MM.1S (cell line): ENCODE measurements at regions not wholly inside any gene's neighbourhood (a gene's known extent, or its start where the extent isn't known, plus 50 kb on each side); places are given as distances from the start of the nearest gene placed in this dataset.

Source experiments
- DNase-seq: peaks from one replicate; pipeline ENCODE4 v3.0.0-alpha.2; 2015
- H2AFZ ChIP-seq: fragments of 300-600 bp; sonication (generic); 2 replicates; pipeline ENCODE4 v1.6.0; 2016; ENCODE audit warnings: antibody characterized with exemption, low read length
- H3F3A ChIP-seq: fragments of 300-600 bp; sonication (generic); 2 replicates; pipeline ENCODE4 v1.6.1; 2016; ENCODE audit warnings: mild to moderate bottlenecking, antibody characterized with exemption, low read length, moderate library complexity, mixed read lengths; ENCODE audit not compliant: insufficient read depth
- H3K27ac ChIP-seq: fragments of 300-600 bp; sonication (generic); 2 replicates; pipeline ENCODE4 v1.5.1; 2016; ENCODE audit warnings: mild to moderate bottlenecking, low read length
- H3K27me3 ChIP-seq: fragments of 300-600 bp; sonication (generic); replicated peaks from 2 replicates; pipeline ENCODE4 v1.6.0; 2016; ENCODE audit warnings: low read length; ENCODE audit not compliant: insufficient read depth
- H3K36me3 ChIP-seq: fragments of 300-600 bp; sonication (generic); replicated peaks from 2 replicates; pipeline ENCODE4 v1.6.1; 2016; ENCODE audit warnings: mild to moderate bottlenecking, low read length, mixed read lengths; ENCODE audit not compliant: insufficient read depth
- H3K4me1 ChIP-seq: fragments of 300-600 bp; sonication (generic); 2 replicates; pipeline ENCODE4 v1.6.1; 2016; ENCODE audit warnings: low read length, mixed read lengths
- H3K4me2 ChIP-seq: fragments of 300-600 bp; sonication (generic); 2 replicates; pipeline ENCODE4 v1.6.0; 2016; ENCODE audit warnings: low read depth, low read length
- H3K4me3 ChIP-seq: fragments of 300-600 bp; sonication (generic); 2 replicates; pipeline ENCODE4 v1.5.1; 2016; ENCODE audit warnings: low read length, mixed read lengths
- H3K79me2 ChIP-seq: fragments of 300-600 bp; sonication (generic); 2 replicates; pipeline ENCODE4 v1.6.1; 2016; ENCODE audit warnings: mixed run types, low read length, mixed read lengths
- H3K9ac ChIP-seq: fragments of 300-600 bp; sonication (generic); 2 replicates; pipeline ENCODE4 v1.6.1; 2016; ENCODE audit warnings: low read length, mixed read lengths
- H3K9me2 ChIP-seq: fragments of 300-600 bp; sonication (generic); replicated peaks from 2 replicates; pipeline ENCODE4 v1.6.1; 2016; ENCODE audit warnings: mild to moderate bottlenecking, low read length, mixed read lengths; ENCODE audit not compliant: insufficient read depth
- H3K9me3 ChIP-seq: fragments of 300-600 bp; sonication (generic); replicated peaks from 2 replicates; pipeline ENCODE4 v1.6.1; 2016; ENCODE audit warnings: mild to moderate bottlenecking, low read length, mixed read lengths; ENCODE audit not compliant: insufficient read depth
- H4K20me1 ChIP-seq: fragments of 300-600 bp; sonication (generic); 2 replicates; pipeline ENCODE4 v1.6.1; 2016; ENCODE audit warnings: mild to moderate bottlenecking, low read length, moderate library complexity, mixed read lengths; ENCODE audit not compliant: insufficient read depth
- EZH2 ChIP-seq: fragments of 300-600 bp; sonication (generic); optimal IDR thresholded peaks from 2 replicates; pipeline ENCODE3; 2017; ENCODE audit warnings: low read depth, mild to moderate bottlenecking, antibody characterized with exemption, low read length, mixed read lengths
- EZH2phosphoT487 ChIP-seq: fragments of 300-600 bp; sonication (generic); IDR thresholded peaks from 2 replicates; pipeline ENCODE4 v1.6.1; 2018; ENCODE audit warnings: antibody characterized with exemption, low read length
- TF ChIP-seq, protein P1 (sequence below): fragments of 300-600 bp; sonication (generic); IDR thresholded peaks from 2 replicates; pipeline ENCODE4 v1.5.1; 2016; ENCODE audit warnings: antibody characterized with exemption, low read length, mixed read lengths

DNA sequence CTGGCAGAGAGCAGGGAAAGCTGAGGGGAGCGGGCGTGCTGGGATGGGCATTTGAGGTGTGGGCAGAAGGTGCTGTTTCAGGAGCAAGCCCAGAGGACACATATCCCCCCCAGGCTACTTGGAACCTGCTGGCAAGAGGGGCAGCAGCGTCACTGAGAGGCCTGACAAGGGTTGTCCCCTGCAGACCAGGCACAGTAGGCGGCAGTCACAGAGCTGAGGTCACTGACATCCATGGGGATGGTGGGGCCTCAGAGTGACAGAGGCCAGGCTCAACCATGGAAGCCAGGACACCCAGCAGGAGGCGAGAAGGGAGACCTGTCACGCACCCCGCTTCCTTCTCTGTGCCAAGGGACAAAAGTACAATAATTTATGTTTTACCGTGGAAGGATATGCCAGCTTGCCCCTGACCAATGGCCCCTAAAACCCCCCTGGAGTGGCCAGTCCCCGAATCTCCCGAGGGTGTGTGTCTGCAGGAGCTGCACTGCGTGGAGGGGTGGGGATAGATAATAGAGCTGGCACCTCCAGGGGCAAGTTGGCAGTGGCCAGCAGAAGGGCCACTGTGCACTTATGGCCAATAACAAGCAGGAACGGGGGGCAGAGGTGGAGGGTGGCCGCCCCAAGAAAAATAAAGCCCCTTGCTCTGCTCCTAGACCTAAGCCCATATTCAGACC, 86.3 kb upstream of the SLC66A3 start:
- Histone ChIP-seq H4K20me1 (no peaks in the 10 kb centered on the region), H3K27me3 (no peaks in the 10 kb centered on the region), H3K9me2 (no peaks in the 10 kb centered on the region), H3K36me3 (no peaks in the 10 kb centered on the region), H3K4me3 (no peak overlapping the region), H3K4me1 (no peaks in the 10 kb centered on the region), H3K9ac (no peak overlapping the region), H3K79me2 (no peaks in the 10 kb centered on the region), H3K27ac (no peak overlapping the region), H3K9me3 (no peaks in the 10 kb centered on the region), H2AFZ (no peak overlapping the region), H3K4me2 (no peak overlapping the region), H3F3A (no peaks in the 10 kb centered on the region)
- DNase-seq = no peak
- TF ChIP-seq EZH2 = no peak

DNA sequence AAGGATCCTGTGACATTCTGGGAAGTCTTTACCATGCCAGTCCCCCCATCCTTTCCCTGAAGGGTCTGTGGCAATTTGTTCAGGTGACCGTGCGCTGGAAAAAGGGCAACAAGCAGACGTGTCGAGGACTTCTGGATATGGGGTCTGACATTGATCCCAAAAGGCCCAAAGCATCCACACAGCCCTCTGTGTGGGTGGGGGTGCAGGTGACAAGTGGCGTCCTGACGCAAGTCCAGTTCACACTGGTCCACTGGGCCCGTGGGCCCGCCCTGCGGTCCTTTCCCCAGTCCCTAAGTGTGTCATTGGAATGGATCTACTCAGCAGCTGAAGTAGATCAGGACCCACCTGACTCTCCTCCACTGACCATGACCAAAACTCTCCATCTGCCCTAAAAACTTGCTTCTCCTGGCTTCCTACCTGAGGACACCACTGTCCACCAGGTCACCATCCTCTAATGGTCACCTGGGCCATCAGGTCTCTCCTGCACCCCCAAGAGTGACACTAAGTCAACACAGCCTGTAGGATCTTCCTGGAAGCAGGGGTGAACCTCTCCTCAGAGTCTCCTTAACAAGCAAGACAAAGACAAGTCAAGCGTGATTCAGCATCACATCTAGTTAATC, 85.6 kb upstream of the SLC66A3 start:
- Histone ChIP-seq H3F3A (no peaks in the 10 kb centered on the region), H3K27me3 (no peaks in the 10 kb centered on the region), H3K4me2 (no peak overlapping the region), H3K79me2 (no peaks in the 10 kb centered on the region), H3K9me2 (no peaks in the 10 kb centered on the region), H4K20me1 (no peaks in the 10 kb centered on the region), H3K4me3 (no peak overlapping the region), H3K9ac (no peak overlapping the region), H3K27ac (no peak overlapping the region), H3K36me3 (no peaks in the 10 kb centered on the region), H3K4me1 (no peaks in the 10 kb centered on the region), H2AFZ (no peak overlapping the region), H3K9me3 (no peaks in the 10 kb centered on the region)
- DNase-seq = no peak
- TF ChIP-seq EZH2 (no peak), EZH2phosphoT487 (no peak)
- TF ChIP-seq, protein P1, sequence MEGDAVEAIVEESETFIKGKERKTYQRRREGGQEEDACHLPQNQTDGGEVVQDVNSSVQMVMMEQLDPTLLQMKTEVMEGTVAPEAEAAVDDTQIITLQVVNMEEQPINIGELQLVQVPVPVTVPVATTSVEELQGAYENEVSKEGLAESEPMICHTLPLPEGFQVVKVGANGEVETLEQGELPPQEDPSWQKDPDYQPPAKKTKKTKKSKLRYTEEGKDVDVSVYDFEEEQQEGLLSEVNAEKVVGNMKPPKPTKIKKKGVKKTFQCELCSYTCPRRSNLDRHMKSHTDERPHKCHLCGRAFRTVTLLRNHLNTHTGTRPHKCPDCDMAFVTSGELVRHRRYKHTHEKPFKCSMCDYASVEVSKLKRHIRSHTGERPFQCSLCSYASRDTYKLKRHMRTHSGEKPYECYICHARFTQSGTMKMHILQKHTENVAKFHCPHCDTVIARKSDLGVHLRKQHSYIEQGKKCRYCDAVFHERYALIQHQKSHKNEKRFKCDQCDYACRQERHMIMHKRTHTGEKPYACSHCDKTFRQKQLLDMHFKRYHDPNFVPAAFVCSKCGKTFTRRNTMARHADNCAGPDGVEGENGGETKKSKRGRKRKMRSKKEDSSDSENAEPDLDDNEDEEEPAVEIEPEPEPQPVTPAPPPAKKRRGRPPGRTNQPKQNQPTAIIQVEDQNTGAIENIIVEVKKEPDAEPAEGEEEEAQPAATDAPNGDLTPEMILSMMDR = no peak

DNA sequence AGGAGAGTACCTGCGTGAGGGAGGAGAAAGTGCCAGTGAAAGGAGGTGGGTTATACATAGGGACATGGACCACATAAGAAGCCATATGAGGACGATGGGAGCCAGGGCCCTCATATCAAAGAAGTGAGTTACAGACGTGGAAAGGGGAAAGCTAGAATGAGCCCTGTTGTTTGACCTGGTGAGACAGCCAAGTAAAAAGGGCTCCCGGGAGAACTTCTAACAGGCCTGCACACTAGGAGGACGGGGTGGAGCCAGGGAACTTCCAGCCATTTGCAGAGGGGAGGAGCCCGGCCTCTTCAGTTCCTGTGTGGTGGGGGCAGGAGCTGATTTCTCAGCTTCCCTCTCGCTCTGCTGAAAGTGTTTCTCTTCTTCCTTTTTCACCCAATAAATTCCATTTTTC, 84.1 kb upstream of the SLC66A3 start:
- Histone ChIP-seq H3F3A (no peaks in the 10 kb centered on the region), H3K27ac (no peak overlapping the region), H3K4me3 (no peak overlapping the region), H3K36me3 (no peaks in the 10 kb centered on the region), H3K9me2 (no peaks in the 10 kb centered on the region), H3K4me2 (peak overlapping the region; percentile 37; the same call in 1 of the 2 replicates), H3K9ac (no peak overlapping the region), H3K27me3 (no peaks in the 10 kb centered on the region), H2AFZ (peak overlapping the region; percentile 45), H3K9me3 (no peaks in the 10 kb centered on the region), H3K4me1 (no peaks in the 10 kb centered on the region), H3K79me2 (no peaks in the 10 kb centered on the region), H4K20me1 (no peaks in the 10 kb centered on the region)
- DNase-seq = no peak
- TF ChIP-seq EZH2 = no peak
- TF ChIP-seq EZH2phosphoT487 = no peak
- TF ChIP-seq, protein P1 = no peak

DNA sequence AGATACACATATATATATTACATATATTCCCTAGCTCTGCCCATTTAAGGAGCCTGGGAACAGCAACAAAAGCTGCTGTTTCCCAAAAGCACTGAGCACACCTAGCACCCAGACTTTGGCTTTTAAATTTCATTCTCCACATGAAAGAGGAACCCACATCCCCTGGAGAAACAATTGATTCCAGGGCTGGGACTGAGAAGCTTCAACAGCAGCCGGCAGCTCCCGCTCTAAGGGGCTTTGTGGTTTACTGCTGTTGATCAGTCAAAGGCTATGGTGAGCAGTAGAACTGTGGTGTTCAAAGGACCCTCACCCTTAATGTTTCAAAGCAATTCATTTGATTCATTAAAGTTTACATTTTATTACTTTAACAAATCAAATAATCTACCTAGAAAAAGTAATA, 83.3 kb upstream of the SLC66A3 start:
- TF ChIP-seq EZH2 (no peak), EZH2phosphoT487 (no peak)
- TF ChIP-seq, protein P1 = no peak
- no peak for DNase-seq
- H3K27ac ChIP-seq = no peak overlapping the region
- no peaks in the 10 kb centered on the region for H3K9me3 ChIP-seq
- H3K79me2 ChIP-seq = no peaks in the 10 kb centered on the region
- no peaks in the 10 kb centered on the region for H3K27me3 ChIP-seq
- H3K9ac ChIP-seq = no peak overlapping the region
- no peak overlapping the region for H3K4me2 ChIP-seq
- no peaks in the 10 kb centered on the region for H4K20me1 ChIP-seq
- H3K9me2 ChIP-seq = no peaks in the 10 kb centered on the region
- H3K4me1 ChIP-seq = no peaks in the 10 kb centered on the region
- H3K4me3 ChIP-seq = no peak overlapping the region
- no peaks in the 10 kb centered on the region for H3F3A ChIP-seq
- no peaks in the 10 kb centered on the region for H3K36me3 ChIP-seq
- no peak overlapping the region for H2AFZ ChIP-seq
